ENCODE measurements at regions not wholly inside any gene's neighbourhood (a gene's known extent, or its start where the extent isn't known, plus 50 kb on each side); places are given as distances from the start of the nearest gene placed in this dataset.

DNA sequence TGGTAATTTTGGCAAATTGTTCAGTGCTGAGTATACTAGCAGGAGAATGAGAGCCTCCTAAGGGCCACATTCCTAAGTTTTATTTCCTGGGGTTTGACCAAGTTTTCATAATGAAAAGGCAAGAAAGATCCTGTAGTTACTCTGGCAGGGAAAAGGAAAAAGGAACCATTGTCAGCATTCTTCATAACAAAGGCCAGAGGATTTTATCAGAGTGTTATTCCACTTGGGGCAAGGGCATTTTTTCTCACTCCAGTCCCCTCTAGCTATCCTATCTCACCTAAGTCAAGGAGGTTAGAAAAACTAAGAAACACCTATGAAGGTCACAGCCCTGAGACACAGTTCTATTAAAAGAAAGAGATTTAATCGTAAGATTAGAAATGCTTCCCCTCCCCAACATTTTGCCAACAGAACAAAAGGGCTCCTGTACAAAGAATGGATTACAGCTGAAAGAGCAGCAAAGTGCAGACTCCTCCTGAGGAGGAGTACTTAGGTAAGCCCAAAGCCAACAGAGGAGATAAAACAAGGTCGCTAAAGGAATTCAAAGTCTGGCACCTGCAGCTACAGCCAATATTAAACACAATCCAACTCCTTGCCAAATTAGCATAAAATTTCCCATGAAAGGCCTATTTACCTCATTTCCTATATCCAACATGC is 162.4 kb downstream of the GALC start (continued):
- TF ChIP-seq TARDBP (IDR thresholded peaks at IDR 0.05; ENCODE audit: borderline replicate concordance) (no peak), SP1 (IDR thresholded peaks at IDR 0.05; ENCODE audit: low read depth, low read length) (no peak), SMC3 (IDR thresholded peaks at IDR 0.05; ENCODE audit: borderline replicate concordance, low read length) (no peak), YY1 (IDR thresholded peaks at IDR 0.05; ENCODE audit: low read depth, low read length) (no peak), HDGF (IDR thresholded peaks at IDR 0.05) (no peak), ZNF384 (IDR thresholded peaks at IDR 0.05; ENCODE audit: borderline replicate concordance, low read depth, low read length) (no peak)

DNA sequence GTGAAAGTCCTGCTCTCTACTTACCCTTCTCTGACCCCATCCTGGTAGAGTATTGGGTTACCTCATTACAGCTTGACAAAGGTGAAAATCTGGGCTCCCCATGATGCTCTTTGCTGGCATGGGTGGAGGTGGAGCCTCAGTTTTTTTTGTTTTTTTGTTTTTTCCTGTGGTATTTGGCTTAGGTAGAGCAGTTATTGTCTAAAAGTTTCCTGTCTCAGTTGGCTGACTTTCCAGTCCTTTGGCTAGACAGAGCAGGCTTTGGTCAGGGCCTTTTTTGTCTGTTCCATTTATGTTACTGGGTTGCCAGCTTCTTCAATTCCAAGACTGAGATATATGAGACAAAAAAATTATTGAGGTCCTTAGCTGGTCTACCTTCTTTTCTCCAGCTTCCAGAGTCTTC is 163.4 kb downstream of the GALC start:
- no TSS peak for BruUV-seq (replicated peaks)
- ATAC-seq (no peak), FAIRE-seq (no peak), DNase-seq (ENCODE audit: low read depth, low spot score) (no peak)
- Histone ChIP-seq H3K9me3 (replicated peaks; ENCODE audit: control insufficient read depth, insufficient read depth, low read length) (no peaks in the 10 kb centered on the region), H3K27ac (ENCODE audit: control insufficient read depth, insufficient read depth) (no peak overlapping the region), H3K4me2 (ENCODE audit: control insufficient read depth, insufficient read depth) (no peak overlapping the region), H2AFZ (ENCODE audit: control insufficient read depth, low read depth, low read length) (no peak overlapping the region), H3K79me2 (ENCODE audit: control insufficient read depth, insufficient read depth, low read length) (no peaks in the 10 kb centered on the region), H3K4me1 (ENCODE audit: control insufficient read depth, insufficient read depth, low read length) (no peaks in the 10 kb centered on the region), H3K9ac (ENCODE audit: control insufficient read depth, insufficient read depth, low read length) (no peak overlapping the region), H3K36me3 (ENCODE audit: control insufficient read depth in 2 of 2, insufficient read depth in 2 of 2, low read length in 1 of 2) (no peaks in the 10 kb centered on the region), H3K27me3 (replicated peaks in 1 of 2; ENCODE audit: control insufficient read depth in 2 of 2, insufficient read depth in 2 of 2, low read length in 1 of 2) (no peaks in the 10 kb centered on the region), H3K4me3 (no peak overlapping the region), H4K20me1 (ENCODE audit: control insufficient read depth, insufficient read depth) (no peaks in the 10 kb centered on the region)
- ChIA-PET RAD21 (ENCODE audit: unreplicated experiment) (no interaction called here), POLR2A (no interaction called here), SMC1A (ENCODE audit: uncharacterized antibody, unreplicated experiment) (no interaction called here), CTCF (no interaction called here)
- TF ChIP-seq TCF7 (IDR thresholded peaks at IDR 0.05; ENCODE audit: borderline replicate concordance) (no peak), CHD1 (IDR thresholded peaks at IDR 0.05; ENCODE audit: low read depth, low read length) (no peak), NFYB (IDR thresholded peaks at IDR 0.05; ENCODE audit: insufficient read depth, low read depth, low read length) (no peak), SMC3 (IDR thresholded peaks at IDR 0.05; ENCODE audit: borderline replicate concordance, low read length) (no peak), JUND (IDR thresholded peaks at IDR 0.05; ENCODE audit: low read depth, low read length) (no peak), MEF2B (IDR thresholded peaks at IDR 0.05; ENCODE audit: partially characterized antibody, poor library complexity, severe bottlenecking) (no peak), NR2F1 (conservative IDR thresholded peaks at IDR 0.05) (no peak)
- TF ChIP-seq, protein P1, sequence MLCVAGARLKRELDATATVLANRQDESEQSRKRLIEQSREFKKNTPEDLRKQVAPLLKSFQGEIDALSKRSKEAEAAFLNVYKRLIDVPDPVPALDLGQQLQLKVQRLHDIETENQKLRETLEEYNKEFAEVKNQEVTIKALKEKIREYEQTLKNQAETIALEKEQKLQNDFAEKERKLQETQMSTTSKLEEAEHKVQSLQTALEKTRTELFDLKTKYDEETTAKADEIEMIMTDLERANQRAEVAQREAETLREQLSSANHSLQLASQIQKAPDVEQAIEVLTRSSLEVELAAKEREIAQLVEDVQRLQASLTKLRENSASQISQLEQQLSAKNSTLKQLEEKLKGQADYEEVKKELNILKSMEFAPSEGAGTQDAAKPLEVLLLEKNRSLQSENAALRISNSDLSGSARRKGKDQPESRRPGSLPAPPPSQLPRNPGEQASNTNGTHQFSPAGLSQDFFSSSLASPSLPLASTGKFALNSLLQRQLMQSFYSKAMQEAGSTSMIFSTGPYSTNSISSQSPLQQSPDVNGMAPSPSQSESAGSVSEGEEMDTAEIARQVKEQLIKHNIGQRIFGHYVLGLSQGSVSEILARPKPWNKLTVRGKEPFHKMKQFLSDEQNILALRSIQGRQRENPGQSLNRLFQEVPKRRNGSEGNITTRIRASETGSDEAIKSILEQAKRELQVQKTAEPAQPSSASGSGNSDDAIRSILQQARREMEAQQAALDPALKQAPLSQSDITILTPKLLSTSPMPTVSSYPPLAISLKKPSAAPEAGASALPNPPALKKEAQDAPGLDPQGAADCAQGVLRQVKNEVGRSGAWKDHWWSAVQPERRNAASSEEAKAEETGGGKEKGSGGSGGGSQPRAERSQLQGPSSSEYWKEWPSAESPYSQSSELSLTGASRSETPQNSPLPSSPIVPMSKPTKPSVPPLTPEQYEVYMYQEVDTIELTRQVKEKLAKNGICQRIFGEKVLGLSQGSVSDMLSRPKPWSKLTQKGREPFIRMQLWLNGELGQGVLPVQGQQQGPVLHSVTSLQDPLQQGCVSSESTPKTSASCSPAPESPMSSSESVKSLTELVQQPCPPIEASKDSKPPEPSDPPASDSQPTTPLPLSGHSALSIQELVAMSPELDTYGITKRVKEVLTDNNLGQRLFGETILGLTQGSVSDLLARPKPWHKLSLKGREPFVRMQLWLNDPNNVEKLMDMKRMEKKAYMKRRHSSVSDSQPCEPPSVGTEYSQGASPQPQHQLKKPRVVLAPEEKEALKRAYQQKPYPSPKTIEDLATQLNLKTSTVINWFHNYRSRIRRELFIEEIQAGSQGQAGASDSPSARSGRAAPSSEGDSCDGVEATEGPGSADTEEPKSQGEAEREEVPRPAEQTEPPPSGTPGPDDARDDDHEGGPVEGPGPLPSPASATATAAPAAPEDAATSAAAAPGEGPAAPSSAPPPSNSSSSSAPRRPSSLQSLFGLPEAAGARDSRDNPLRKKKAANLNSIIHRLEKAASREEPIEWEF (IDR thresholded peaks at IDR 0.05; ENCODE audit: insufficient replicate concordance, low read depth, low read length): no peak
- TF ChIP-seq, protein P2, sequence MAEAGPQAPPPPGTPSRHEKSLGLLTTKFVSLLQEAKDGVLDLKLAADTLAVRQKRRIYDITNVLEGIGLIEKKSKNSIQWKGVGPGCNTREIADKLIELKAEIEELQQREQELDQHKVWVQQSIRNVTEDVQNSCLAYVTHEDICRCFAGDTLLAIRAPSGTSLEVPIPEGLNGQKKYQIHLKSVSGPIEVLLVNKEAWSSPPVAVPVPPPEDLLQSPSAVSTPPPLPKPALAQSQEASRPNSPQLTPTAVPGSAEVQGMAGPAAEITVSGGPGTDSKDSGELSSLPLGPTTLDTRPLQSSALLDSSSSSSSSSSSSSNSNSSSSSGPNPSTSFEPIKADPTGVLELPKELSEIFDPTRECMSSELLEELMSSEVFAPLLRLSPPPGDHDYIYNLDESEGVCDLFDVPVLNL (IDR thresholded peaks at IDR 0.05; ENCODE audit: low read depth, low read length): no peak
- in situ Hi-C loops (cut with MboI): no loop called here
- intact Hi-C loops (cut with micrococcal nuclease; ENCODE audit: unreplicated experiment): no loop called here
